ENCODE measurements at regions not wholly inside any gene's neighbourhood (a gene's known extent, or its start where the extent isn't known, plus 50 kb on each side); places are given as distances from the start of the nearest gene placed in this dataset.

- no peak for TF ChIP-seq CTCF (IDR thresholded peaks at IDR 0.05; ENCODE audit: low read length)
- no peak for TF ChIP-seq EZH2 (optimal IDR thresholded peaks at IDR 0.05; ENCODE audit: low read depth, low read length)
- TF ChIP-seq EZH2phosphoT487 (IDR thresholded peaks at IDR 0.05; ENCODE audit: low read length) = no peak
Measured at GRCh38 chr15:97623091-97623661, 337.3 kb upstream of the ARRDC4 start.

Data from MM.1S (cell line).